Mammary epithelial cell (primary cell): ENCODE measurements at regions not wholly inside any gene's neighbourhood (a gene's known extent, or its start where the extent isn't known, plus 50 kb on each side); places are given as distances from the start of the nearest gene placed in this dataset.

Experiments used
- EZH2 ChIP-seq: IDR thresholded peaks from 2 replicates; pipeline ENCODE4 v1.6.1; 2012; ENCODE audit warnings: low read length, inconsistent platforms, borderline replicate concordance
- TF ChIP-seq, protein P1 (sequence below), 2 donors: IDR thresholded peaks in 1 of 2; conservative IDR thresholded peaks in 1 of 2; 2 replicates each; pipeline ENCODE4 v1.5.1; 2011 to 2012; ENCODE audit warnings: inconsistent platforms in 2 of 2, low read length in 2 of 2, mild to moderate bottlenecking in 2 of 2, control low read depth in 1 of 2, low read depth in 1 of 2; ENCODE audit not compliant: insufficient read depth in 1 of 2; ENCODE audit errors: extremely low read depth in 1 of 2

DNA sequence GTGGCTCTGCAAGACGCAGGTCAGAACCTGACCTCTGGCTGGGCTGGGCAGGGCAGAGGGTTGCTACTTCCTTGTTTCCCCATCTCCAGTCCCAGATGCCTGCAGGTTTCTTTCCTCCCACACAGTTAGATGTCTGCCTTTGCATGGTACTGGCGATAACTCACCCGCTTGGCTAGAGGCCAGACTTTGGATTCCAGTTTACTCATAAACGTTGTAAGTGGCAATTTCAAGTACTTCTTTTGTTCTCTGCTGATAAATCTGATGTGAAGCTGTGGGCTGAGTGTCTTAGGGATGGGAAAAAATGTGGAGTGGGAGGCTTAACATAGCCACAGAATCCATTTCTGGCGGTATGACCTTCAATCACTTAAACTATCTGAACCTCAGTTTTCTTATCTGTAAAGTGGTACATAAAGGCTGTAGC lies 194.2 kb downstream of the EBLN2 start:
- TF ChIP-seq, protein P1, sequence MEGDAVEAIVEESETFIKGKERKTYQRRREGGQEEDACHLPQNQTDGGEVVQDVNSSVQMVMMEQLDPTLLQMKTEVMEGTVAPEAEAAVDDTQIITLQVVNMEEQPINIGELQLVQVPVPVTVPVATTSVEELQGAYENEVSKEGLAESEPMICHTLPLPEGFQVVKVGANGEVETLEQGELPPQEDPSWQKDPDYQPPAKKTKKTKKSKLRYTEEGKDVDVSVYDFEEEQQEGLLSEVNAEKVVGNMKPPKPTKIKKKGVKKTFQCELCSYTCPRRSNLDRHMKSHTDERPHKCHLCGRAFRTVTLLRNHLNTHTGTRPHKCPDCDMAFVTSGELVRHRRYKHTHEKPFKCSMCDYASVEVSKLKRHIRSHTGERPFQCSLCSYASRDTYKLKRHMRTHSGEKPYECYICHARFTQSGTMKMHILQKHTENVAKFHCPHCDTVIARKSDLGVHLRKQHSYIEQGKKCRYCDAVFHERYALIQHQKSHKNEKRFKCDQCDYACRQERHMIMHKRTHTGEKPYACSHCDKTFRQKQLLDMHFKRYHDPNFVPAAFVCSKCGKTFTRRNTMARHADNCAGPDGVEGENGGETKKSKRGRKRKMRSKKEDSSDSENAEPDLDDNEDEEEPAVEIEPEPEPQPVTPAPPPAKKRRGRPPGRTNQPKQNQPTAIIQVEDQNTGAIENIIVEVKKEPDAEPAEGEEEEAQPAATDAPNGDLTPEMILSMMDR (conservative IDR thresholded peaks at IDR 0.05 in 1 of 2, IDR thresholded peaks at IDR 0.05 in 1 of 2; ENCODE audit: extremely low read depth in 1 of 2, insufficient read depth in 1 of 2, low read depth in 1 of 2, low read length in 2 of 2): no peak
- TF ChIP-seq EZH2: no peak
